H9 (cell line): ENCODE measurements at regions not wholly inside any gene's neighbourhood (a gene's known extent, or its start where the extent isn't known, plus 50 kb on each side); places are given as distances from the start of the nearest gene placed in this dataset.

ENCODE experiments used
- DNase-seq: peaks from one replicate; pipeline ENCODE4 v3.0.0-alpha.2; 2017
- H2AFZ ChIP-seq: one replicate; pipeline ENCODE4 v1.6.1; 2013; ENCODE audit warnings: mild to moderate bottlenecking, low read length, control low read depth, moderate library complexity
- H2AK5ac ChIP-seq: 2 replicates; pipeline ENCODE4 v1.6.1; 2013; ENCODE audit warnings: low read length, control low read depth, mixed read lengths; ENCODE audit not compliant: insufficient read length
- H2BK120ac ChIP-seq: one replicate; pipeline ENCODE4 v1.6.1; 2013; ENCODE audit warnings: low read depth, mild to moderate bottlenecking, low read length, control low read depth, inconsistent platforms; ENCODE audit not compliant: poor library complexity, severe bottlenecking
- H2BK12ac ChIP-seq: 2 replicates; pipeline ENCODE4 v1.6.1; 2013; ENCODE audit warnings: low read length, control low read depth, mixed read lengths, low read depth; ENCODE audit not compliant: insufficient read length
- H2BK15ac ChIP-seq: 2 replicates; pipeline ENCODE4 v1.6.1; 2013; ENCODE audit warnings: low read depth, low read length, control low read depth
- H2BK20ac ChIP-seq: one replicate; pipeline ENCODE4 v1.6.1; 2013; ENCODE audit warnings: low read depth, mild to moderate bottlenecking, low read length, control low read depth, inconsistent platforms; ENCODE audit not compliant: poor library complexity, severe bottlenecking
- H2BK5ac ChIP-seq: 2 replicates; pipeline ENCODE4 v1.6.1; 2013; ENCODE audit warnings: low read length, control low read depth, mixed read lengths; ENCODE audit not compliant: insufficient read length
- H3K14ac ChIP-seq: 2 replicates; pipeline ENCODE4 v1.6.1; 2013; ENCODE audit warnings: low read length, control low read depth; ENCODE audit not compliant: insufficient read depth
- H3K18ac ChIP-seq: 2 replicates; pipeline ENCODE4 v1.6.1; 2013; ENCODE audit warnings: low read depth, mild to moderate bottlenecking, mixed read lengths, low read length, control low read depth; ENCODE audit not compliant: insufficient read length
- H3K23ac ChIP-seq: 2 replicates; pipeline ENCODE4 v1.6.1; 2013; ENCODE audit warnings: low read length, control low read depth, mixed read lengths, low read depth; ENCODE audit not compliant: insufficient read length
- H3K23me2 ChIP-seq: 2 replicates; pipeline ENCODE4 v1.6.1; 2013; ENCODE audit warnings: low read depth, mild to moderate bottlenecking, mixed read lengths, low read length, control low read depth; ENCODE audit not compliant: insufficient read length, poor library complexity, severe bottlenecking
- H3K27ac ChIP-seq: 2 replicates; pipeline ENCODE4 v1.5.1; 2013; ENCODE audit warnings: low read length, control low read depth, mixed read lengths, low read depth; ENCODE audit not compliant: insufficient read length
- H3K27me3 ChIP-seq: 2 replicates; pipeline ENCODE4 v1.6.1; 2013; ENCODE audit warnings: low read length, control low read depth, inconsistent platforms; ENCODE audit not compliant: insufficient read depth
- H3K4ac ChIP-seq: 2 replicates; pipeline ENCODE4 v1.6.1; 2013; ENCODE audit warnings: low read depth, mild to moderate bottlenecking, control low read depth, inconsistent platforms, low read length, moderate library complexity
- H3K4me1 ChIP-seq: 2 replicates; pipeline ENCODE4 v1.6.1; 2013; ENCODE audit warnings: low read length, control low read depth, inconsistent platforms; ENCODE audit not compliant: insufficient read depth
- H3K4me2 ChIP-seq: 2 replicates; pipeline ENCODE4 v1.6.1; 2013; ENCODE audit warnings: low read length, control low read depth, mixed read lengths; ENCODE audit not compliant: insufficient read length, insufficient read depth
- H3K56ac ChIP-seq: 2 replicates; pipeline ENCODE4 v1.6.1; 2013; ENCODE audit warnings: low read depth, mild to moderate bottlenecking, mixed read lengths, low read length, control low read depth; ENCODE audit not compliant: insufficient read length
- H3K79me1 ChIP-seq: 2 replicates; pipeline ENCODE4 v1.6.1; 2013; ENCODE audit warnings: low read depth, mild to moderate bottlenecking, moderate library complexity, low read length, control low read depth, inconsistent platforms; ENCODE audit not compliant: insufficient read depth, poor library complexity, severe bottlenecking
- H3K79me2 ChIP-seq: 2 replicates; pipeline ENCODE4 v1.6.1; 2013; ENCODE audit warnings: low read length, control low read depth, inconsistent platforms; ENCODE audit not compliant: insufficient read depth
- H3K9ac ChIP-seq: 2 replicates; pipeline ENCODE4 v1.6.1; 2013; ENCODE audit warnings: low read length, control low read depth, mixed read lengths; ENCODE audit not compliant: insufficient read length; ENCODE audit errors: extremely low read depth
- H3K9me3 ChIP-seq: one replicate; pipeline ENCODE4 v1.6.1; 2013; ENCODE audit warnings: low read depth, low read length, inconsistent platforms; ENCODE audit not compliant: control insufficient read depth
- H3T11ph ChIP-seq: one replicate; pipeline ENCODE4 v1.6.1; 2013; ENCODE audit warnings: mild to moderate bottlenecking, low read length, control low read depth, inconsistent platforms
- H4K20me1 ChIP-seq: one replicate; pipeline ENCODE4 v1.6.1; 2013; ENCODE audit not compliant: control insufficient read depth, insufficient read length, insufficient read depth
- H4K5ac ChIP-seq: 2 replicates; pipeline ENCODE4 v1.6.1; 2013; ENCODE audit warnings: low read depth, mild to moderate bottlenecking, mixed read lengths, low read length, control low read depth; ENCODE audit not compliant: insufficient read length
- H4K8ac ChIP-seq: replicated peaks from 2 replicates; pipeline ENCODE4 v1.6.1; 2013; ENCODE audit warnings: low read length, control low read depth, mixed read lengths, low read depth; ENCODE audit not compliant: insufficient read length
- H4K91ac ChIP-seq: 2 replicates; pipeline ENCODE4 v1.6.1; 2013; ENCODE audit warnings: low read depth, mild to moderate bottlenecking, moderate library complexity, mixed read lengths, low read length, control low read depth; ENCODE audit not compliant: insufficient read length
- H3K27ac Mint-ChIP-seq, 3 experiments: 2 replicates in 2 of 3; 3 replicates in 1 of 3; pipeline ENCODE4 v1.8.0; 2020 to 2021; ENCODE audit warnings: mixed read lengths in 3 of 3, mild to moderate bottlenecking in 1 of 3, moderate library complexity in 1 of 3
- H3K27me3 Mint-ChIP-seq: 2 replicates; pipeline ENCODE4 v1.8.0; 2021; ENCODE audit warnings: low read depth, mild to moderate bottlenecking, moderate library complexity, mixed read lengths
- H3K36me3 Mint-ChIP-seq, 3 experiments: 2 replicates in 2 of 3; 3 replicates in 1 of 3; pipeline ENCODE4 v1.8.0; 2020 to 2021; ENCODE audit warnings: low read depth in 3 of 3, mixed read lengths in 3 of 3; ENCODE audit not compliant: insufficient read depth in 1 of 3
- H3K4me1 Mint-ChIP-seq, 2 experiments: 2 replicates each; pipeline ENCODE4 v1.8.0; 2020; ENCODE audit warnings: mixed read lengths in 2 of 2
- H3K4me3 Mint-ChIP-seq, 2 experiments: 2 replicates in 1 of 2; 3 replicates in 1 of 2; pipeline ENCODE4 v1.8.0; 2020 to 2021; ENCODE audit warnings: mild to moderate bottlenecking in 2 of 2, mixed read lengths in 2 of 2, moderate library complexity in 1 of 2
- H3K9me3 Mint-ChIP-seq, 2 experiments: 2 replicates in 1 of 2; 3 replicates in 1 of 2; pipeline ENCODE4 v1.8.0; 2020; ENCODE audit warnings: mild to moderate bottlenecking in 2 of 2, mixed read lengths in 2 of 2, moderate library complexity in 1 of 2
- WGBS: extraction: QIAGEN DNeasy Blood & Tissue Kit; methylation state at CpG from one replicate; pipeline ENCODE4 v1.1.7; 2013; ENCODE audit warnings: missing lambda C conversion rate, low lambda C conversion rate, mixed read lengths; ENCODE audit not compliant: insufficient read length; ENCODE audit errors: extremely low coverage; 5-methylcytosine and 5-hydroxymethylcytosine counted together
- TF ChIP-seq, protein P1 (sequence below): fragments of 200-600 bp; sonication (generic); conservative IDR thresholded peaks from 3 replicates; pipeline ENCODE4 v1.8.0; 2021; ENCODE audit warnings: antibody characterized with exemption, mild to moderate bottlenecking

- Mint-ChIP-seq H3K27me3 (no peaks in the 10 kb centered on the region; the same call in 1 of the 2 replicates), H3K4me1 (peaks cover 3 to 4% of the 10 kb centered on the region in 2 experiments; a peak in 2 of 4 replicates), H3K4me3 (no peak overlapping the region), H3K36me3 (no peaks in the 10 kb centered on the region), H3K27ac (no peak overlapping the region), H3K9me3 (0 out of 5 replicates have a peak, but pooled peaks cover 0 to 2% of the 10 kb centered on the region in 2 experiments)
- no peak overlapping the region for H4K91ac ChIP-seq
- no peaks in the 10 kb centered on the region for H3K27me3 ChIP-seq
- H3K27ac ChIP-seq, result no peak overlapping the region
- no peaks in the 10 kb centered on the region for H3K79me1 ChIP-seq
- no peak overlapping the region for H2BK15ac ChIP-seq
- no peak overlapping the region for H2BK12ac ChIP-seq
- no peak for DNase-seq
- no peak overlapping the region for H3K9ac ChIP-seq
- no peaks in the 10 kb centered on the region for H3K4me1 ChIP-seq
- H3K23ac ChIP-seq, result no peak overlapping the region
- H3K18ac ChIP-seq, result no peak overlapping the region
- H4K8ac ChIP-seq, result no peak overlapping the region
- H3K4me2 ChIP-seq, result no peak overlapping the region
- H3K14ac ChIP-seq, result no peak overlapping the region
- H3K4ac ChIP-seq, result no peak overlapping the region
- H2AK5ac ChIP-seq, result no peak overlapping the region
- TF ChIP-seq, protein P1, sequence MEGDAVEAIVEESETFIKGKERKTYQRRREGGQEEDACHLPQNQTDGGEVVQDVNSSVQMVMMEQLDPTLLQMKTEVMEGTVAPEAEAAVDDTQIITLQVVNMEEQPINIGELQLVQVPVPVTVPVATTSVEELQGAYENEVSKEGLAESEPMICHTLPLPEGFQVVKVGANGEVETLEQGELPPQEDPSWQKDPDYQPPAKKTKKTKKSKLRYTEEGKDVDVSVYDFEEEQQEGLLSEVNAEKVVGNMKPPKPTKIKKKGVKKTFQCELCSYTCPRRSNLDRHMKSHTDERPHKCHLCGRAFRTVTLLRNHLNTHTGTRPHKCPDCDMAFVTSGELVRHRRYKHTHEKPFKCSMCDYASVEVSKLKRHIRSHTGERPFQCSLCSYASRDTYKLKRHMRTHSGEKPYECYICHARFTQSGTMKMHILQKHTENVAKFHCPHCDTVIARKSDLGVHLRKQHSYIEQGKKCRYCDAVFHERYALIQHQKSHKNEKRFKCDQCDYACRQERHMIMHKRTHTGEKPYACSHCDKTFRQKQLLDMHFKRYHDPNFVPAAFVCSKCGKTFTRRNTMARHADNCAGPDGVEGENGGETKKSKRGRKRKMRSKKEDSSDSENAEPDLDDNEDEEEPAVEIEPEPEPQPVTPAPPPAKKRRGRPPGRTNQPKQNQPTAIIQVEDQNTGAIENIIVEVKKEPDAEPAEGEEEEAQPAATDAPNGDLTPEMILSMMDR, result no peak
- no peak overlapping the region for H2BK120ac ChIP-seq
- no peak overlapping the region for H4K5ac ChIP-seq
- no peak overlapping the region for H3T11ph ChIP-seq
- no peaks in the 10 kb centered on the region for H3K23me2 ChIP-seq
- no peaks in the 10 kb centered on the region for H3K79me2 ChIP-seq
- no peak overlapping the region for H2BK20ac ChIP-seq
- no peak overlapping the region for H2BK5ac ChIP-seq
- H3K56ac ChIP-seq, result no peak overlapping the region
- no peaks in the 10 kb centered on the region for H4K20me1 ChIP-seq
- no CpG with 5 or more reads among the region's 2 CpGs for WGBS
- no peak overlapping the region for H2AFZ ChIP-seq
- no peaks in the 10 kb centered on the region for H3K9me3 ChIP-seq
Measured at GRCh38 chr1:224859651-224860050, 69.8 kb upstream of the DNAH14 start.
